Activated CD4-positive, alpha-beta T cell treated with anti-CD3 and anti-CD28 coated beads, Interleukin-2, amount 50 U/mL, for 16 hours (primary cell): ENCODE measurements at regions not wholly inside any gene's neighbourhood (a gene's known extent, or its start where the extent isn't known, plus 50 kb on each side); places are given as distances from the start of the nearest gene placed in this dataset.
A peak's percentile ranks its signal among the peaks of the same experiment; 100 is the strongest.

Experiments used
- DNase-seq: peaks from one replicate; pipeline ENCODE4 v3.0.0-alpha.2; 2020

GRCh38 chr18:27750923-27751322 is 426.0 kb downstream of the CDH2 start:
- DNase-seq: no peak

DNA sequence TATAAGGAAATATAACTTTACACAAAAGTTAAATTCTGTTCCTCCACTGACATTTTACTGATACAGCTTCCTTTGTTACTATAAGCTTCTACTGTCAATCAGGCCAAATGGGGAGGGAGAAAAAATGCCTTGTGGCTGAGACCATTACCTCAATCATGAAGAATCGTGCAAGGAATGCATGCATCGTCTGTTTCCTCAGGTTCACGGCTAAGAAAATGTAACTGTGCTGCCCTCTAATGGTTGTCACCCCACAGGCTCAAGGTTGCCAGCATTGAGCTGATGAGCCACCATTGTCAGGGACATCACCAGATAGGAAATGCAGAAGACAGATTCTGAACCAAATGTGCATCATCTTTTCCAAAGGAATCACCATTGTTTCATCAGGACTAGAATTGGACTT is 426.9 kb downstream of the CDH2 start:
- peak; percentile 1 for DNase-seq

- no peak for DNase-seq
Measured at GRCh38 chr18:27749194-27749593, 427.7 kb downstream of the CDH2 start.

DNA sequence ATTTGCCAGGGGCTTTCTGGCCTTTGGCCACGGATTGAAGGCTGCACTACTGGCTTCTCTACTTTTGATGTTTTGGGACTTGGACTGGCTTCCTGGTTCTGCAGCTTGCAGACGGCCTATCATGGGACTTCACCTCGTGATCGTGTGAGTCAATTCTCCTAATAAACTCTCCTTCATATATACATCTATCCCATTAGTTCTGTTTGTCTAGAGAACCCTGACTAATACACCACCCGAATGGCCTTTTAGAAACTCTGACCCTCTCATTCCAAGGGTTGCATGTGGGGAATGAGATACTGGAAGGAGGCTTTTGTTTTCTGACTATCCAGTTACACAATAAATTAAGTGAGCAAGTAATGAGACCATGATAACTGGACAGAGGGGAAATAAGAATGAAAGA is 430.7 kb downstream of the CDH2 start:
- no peak for DNase-seq

DNA sequence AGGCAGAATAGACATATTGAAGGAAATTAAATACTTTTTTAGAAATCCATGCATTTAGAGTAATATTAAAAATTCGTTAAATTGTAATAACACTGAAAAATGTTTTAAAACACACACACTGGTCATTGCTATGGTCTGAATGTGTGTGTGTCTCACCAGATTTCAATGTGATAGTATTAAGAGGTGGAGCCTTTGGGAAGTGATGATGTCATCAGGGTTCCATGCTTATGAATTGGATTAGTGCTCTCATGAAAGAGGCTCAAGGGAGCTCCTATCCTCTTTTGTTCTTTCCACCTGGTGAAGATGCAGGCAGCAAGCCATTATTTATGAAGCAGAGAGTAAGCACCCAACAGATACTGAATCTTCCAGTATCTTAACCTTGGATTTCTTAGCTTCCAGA is 441.8 kb downstream of the CDH2 start:
- no peak for DNase-seq

DNA sequence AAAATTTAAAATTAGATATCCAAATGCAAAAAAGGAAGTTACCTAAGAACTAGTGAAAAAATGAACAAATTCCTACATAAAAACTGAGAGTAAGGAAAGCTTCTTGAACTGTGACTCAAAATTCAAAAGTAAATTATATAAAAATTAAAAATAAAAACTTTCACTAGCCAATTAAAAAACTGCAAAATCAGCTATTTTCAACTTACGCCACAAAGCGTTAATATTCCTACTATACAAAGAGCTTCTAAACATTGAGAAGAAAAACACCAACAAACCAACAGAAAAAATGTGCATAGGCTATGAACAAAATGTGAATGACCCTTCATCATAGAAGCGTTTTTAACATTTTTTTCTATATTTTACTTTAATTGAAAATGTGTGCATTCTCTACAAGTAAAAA is 445.7 kb downstream of the CDH2 start:
- no peak for DNase-seq

DNA sequence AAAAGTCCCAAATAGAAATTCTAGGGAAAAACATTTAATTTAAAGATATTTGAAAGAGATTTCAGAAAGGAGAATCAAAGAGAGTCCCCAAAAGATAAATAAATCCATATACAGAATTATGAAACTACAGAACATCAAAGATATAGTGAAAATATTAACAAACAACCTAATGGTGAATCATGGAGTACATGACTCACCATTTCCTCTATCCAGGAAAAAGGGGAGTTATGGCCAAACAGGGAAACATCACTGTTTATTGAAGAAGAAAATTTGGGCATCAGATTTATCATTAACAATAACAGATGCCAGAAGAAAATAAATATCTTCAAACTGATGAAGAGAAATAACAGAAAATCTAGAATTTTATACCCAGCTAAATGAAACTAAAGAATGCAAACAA is 448.3 kb downstream of the CDH2 start:
- DNase-seq: no peak

DNA sequence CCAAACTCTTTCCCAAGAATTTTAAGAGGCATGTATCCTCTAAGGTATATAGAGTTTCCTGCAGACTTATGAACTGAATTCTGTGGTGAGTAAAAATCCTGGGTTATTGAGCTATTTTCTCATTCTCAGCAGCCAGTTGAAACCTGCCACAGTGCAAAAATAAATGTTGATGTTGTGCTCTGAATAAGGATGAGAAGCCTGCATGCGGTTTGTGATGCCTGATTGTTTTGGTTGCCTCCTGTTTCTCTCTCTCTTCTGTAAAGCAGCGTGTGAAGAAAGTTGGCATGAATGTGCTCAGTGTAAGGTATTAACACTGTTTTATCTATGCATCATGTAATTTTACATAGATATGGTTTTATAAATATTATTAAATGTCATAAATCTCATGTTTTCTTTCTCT is 452.6 kb downstream of the CDH2 start:
- no peak for DNase-seq

- no peak for DNase-seq
Measured at GRCh38 chr18:27723168-27723567, 453.8 kb downstream of the CDH2 start.

DNA sequence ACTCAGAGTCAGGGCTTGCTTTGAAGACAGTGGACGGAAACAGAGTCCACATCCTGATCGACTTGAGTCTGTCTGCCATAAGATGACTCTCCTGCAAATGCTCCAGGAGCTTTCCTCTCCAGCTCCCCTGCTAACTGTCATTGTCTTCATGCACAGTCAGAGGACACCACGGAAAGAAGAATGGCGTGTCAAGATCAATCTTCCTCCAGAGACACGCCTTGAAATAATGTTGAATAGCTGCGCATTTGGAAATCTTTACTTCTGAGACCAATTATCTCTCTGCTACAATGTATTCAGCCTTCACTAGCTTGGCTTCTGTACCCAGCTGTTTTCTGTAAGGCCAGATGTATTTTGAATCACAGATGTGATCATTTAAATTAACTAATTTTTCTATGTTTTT is 457.2 kb downstream of the CDH2 start:
- DNase-seq: no peak

DNA sequence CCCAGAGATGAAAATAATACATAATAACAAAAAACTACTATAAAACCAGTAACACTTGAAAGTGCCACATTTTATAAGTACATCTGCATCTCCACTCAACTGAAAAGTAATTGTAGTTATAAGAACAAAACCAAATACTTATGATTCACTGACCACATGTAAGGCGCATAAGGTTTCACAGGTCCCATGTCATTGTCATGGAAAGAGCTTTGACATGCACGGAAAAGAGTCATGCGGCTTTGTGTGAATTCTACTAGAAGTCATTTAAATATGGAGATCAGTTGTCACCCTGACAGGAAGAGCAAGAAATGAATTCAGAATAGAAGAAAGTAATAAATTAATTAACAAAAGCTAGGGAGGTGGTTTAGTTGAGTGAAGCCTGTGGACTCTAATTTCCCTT is 459.1 kb downstream of the CDH2 start:
- peak; percentile 1 for DNase-seq

GRCh38 chr18:27717250-27717649 is 459.7 kb downstream of the CDH2 start:
- DNase-seq: no peak

DNA sequence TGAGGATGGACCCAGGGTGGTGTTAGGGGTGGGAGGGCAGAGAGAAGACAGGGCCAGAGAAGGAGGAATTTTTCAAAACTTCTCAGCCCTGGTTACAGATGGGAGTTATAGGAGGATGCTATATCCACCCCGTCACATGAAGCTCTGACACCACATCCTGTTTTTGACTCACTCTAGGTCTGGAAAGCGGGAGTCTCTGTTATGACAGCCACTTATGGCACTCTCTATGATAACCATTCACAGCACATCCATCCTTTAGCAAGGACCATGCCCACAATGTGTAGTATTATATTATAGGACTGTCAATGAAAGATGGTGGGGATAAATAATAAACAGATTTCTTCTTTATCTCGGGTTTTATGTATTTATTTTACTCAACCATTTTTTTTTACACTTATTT is 461.2 kb downstream of the CDH2 start:
- DNase-seq: no peak

DNA sequence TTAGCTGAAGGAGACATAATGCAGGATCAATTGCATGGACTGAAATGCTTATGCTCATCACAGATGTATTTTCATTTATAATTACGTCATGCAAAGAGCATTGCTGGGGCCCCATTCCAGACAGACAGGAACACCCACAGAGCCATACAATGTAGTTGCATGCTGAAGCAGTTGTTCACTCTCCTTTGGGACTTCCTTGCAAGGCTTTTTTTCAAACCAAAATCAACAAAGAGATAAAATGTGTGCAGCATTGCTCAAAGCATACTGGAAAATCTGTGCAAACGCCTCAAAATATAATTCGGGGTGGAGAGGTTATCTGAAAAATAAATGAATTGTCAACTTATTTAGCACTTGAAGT is 463.2 kb downstream of the CDH2 start:
- DNase-seq: no peak

DNA sequence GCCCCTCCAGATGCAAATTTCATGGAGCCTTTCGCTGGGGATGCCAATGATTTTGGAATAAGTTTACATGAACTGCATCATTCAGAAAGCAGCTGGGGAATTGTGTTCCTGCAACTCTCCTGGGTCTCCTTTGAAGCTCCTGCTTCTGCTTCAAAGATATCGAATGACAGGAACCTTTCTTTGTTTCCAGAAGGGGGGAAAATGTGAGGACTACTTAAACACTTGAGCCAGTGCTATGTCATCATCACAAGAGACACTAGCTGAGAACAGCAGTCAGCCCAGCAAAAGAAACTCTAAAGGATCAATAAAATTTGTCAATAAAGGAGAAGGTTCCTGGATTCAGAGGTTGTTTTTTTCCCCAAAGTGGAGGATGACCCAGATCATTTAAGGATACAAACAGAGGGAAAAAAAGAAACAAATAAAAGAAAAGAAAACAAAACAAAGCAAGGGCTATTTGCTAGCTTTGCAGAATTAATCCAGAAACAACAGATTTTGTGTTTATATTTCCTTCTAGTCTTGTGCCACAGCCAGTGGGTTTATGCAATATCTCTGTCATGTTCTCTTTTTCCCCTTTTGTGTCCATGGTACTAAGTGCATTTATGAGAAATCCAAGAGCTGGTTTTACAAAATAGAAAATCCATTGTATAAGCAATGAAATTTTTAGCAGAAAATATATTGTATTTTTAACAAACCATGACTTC is 463.7 kb downstream of the CDH2 start:
- no peak for DNase-seq

DNA sequence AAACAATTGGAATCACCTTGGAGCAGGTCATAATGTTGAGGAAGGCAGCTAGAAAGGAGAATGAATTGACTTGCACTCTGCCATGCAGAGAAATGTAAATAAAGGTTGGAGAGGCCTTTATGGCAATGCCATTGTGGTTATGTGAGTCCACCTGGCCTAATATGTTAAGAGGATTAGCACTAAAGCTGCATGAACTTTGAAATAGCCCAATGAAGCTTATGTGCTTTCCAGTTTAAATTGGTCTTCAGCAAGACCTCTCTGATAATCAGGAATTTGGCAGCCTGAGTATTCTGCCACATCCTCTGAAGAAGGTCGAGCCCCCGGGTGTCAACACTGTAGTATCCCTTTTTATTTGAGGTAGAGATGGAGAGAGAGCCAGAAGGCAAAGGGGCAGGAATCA is 464.9 kb downstream of the CDH2 start:
- no peak for DNase-seq

DNA sequence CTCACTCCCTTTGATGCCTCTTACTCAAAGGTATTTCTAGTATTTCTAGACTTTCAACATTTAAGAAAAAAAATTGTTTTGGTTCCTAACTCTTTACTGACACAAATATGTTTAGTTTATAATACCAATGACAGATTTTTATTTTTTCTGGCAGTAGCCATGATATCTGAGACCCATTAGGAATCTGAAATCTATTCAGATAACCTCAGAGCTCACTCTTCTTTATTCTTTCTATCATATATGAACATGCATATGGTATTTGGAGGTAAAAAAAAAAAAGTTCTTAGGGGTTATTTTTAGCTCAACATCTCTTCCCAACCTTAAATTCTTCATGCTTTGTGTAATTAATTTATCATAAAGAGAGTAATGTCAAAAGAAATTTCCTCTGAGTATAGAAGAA is 465.5 kb downstream of the CDH2 start:
- DNase-seq: no peak

DNA sequence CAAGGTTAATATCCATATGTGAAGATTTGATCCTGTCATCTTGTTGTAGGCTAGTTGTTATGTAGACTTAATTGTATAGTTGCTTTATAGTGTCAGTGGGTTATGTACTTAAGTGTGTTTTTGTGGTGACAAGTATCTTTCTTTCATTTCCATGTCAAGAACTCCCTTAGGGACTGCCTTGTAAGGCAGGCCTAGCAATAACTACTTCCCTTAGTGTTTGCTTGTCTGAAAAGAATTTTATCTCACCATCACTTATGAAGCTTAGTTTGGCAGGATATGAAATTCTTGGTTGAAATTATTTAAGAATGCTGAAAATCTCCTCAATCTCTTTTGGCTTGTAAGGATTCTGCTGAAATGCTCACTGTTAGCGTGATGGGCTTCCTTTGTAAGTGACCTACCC is 467.6 kb downstream of the CDH2 start:
- no peak for DNase-seq

GRCh38 chr18:27707201-27707600 is 469.7 kb downstream of the CDH2 start:
- no peak for DNase-seq

DNA sequence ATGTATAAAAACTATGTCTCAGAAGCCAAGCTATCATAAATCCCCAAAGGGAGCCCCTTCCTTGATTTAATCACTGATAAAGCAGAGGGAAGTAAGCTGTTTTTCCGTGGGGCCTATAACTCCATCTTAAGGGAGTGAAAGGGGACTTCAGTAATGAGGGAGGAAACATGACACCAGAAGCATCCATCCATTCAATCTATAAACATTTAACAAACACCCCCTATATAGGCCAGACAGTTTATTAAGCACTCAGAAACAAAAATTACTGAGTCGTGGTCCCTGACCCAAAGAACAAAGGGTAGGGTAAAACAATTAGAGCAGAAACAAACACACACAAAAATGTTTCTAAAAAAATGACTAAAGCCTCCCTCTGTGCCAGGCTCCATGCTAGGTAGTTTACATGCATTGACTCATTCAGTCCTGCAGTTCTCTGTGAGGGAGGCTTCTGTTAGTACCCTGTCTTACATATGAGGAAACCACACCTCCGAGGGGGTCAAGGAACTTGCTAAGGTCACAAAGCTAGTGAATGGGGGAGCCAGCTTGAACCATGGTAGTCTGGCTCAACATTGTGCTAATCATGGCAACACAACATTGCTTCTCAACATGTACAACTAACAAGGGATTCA is 472.1 kb downstream of the CDH2 start:
- no peak for DNase-seq

GRCh38 chr18:27699137-27699536 is 477.8 kb downstream of the CDH2 start:
- no peak for DNase-seq

- no peak for DNase-seq
Measured at GRCh38 chr18:27696148-27696547, 480.8 kb downstream of the CDH2 start.

- no peak for DNase-seq
Measured at GRCh38 chr18:27695503-27695902, 481.4 kb downstream of the CDH2 start.

DNA sequence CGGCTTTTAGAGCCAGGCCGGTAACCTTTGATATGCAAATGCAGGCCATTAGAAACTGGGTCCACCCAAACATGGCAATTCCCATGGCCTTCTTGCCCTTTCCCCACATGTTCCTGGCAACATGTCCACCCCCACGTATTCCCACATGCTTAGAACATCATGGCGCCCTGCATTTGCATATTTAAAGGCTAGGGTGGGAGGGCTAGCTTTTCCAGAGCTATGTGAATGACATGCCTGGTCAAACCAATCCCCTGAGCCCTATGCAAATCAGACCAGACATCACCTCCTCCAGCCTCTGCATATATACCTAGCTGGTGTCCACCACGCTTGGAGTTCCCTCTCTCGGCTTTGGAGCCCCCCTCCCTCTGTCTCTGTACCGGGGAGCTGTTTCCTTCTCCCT is 481.9 kb downstream of the CDH2 start:
- DNase-seq: no peak

DNA sequence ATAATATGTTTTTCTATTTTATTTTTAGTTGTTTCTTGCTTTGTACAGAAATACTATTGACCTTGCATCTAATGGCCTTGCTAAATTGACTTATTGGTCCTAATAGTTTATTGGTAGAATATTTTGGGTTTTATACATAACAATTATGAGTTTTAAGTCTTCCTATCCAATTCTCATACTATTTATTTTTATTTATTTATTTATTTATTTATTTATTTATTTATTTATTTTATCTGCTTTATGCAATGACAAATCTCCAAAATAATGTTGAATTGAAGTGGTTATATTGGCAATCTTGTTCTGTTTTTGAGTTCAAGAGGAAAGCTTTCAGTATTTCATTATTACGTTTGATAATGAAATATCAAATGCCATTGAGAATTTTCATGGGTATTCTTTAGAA is 488.3 kb downstream of the CDH2 start:
- no peak for DNase-seq
